Muscle of arm (tissue), 1 donor: ENCODE measurements at regions not wholly inside any gene's neighbourhood (a gene's known extent, or its start where the extent isn't known, plus 50 kb on each side); places are given as distances from the start of the nearest gene placed in this dataset.
"Not testable (repeated sequence)": the region's sequence is repeated elsewhere in the genome, so short reads cannot be mapped to it uniquely, and the experiment has no call there.

ENCODE experiments used
- DNase-seq: peaks from one replicate; pipeline ENCODE4 v3.0.0-alpha.2; 2013

GRCh38 chr5:124550731-124551130, 195.7 kb downstream of the ZNF608 start:
- DNase-seq, result no peak

GRCh38 chr5:124549891-124550436, 196.5 kb downstream of the ZNF608 start:
- no peak for DNase-seq

DNA sequence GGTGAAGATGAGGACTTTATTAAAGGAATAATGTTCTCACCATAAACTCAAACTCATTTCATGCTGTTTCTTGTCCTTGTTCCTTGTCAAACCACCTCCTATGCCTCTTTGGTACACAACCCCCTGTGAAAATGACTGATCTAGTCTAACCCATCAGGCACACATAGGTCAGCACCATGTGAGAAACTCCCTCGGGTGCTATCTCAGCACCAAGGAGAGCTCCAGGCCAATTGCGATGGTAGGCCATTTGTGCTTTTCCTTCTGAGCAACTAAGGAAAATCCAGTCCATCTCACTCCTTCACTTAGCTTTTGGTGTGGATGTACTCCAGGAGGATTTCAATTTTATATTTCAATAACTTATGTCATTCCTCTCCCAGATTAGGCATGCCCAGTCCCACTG, 199.8 kb downstream of the ZNF608 start:
- DNase-seq, result no peak

DNA sequence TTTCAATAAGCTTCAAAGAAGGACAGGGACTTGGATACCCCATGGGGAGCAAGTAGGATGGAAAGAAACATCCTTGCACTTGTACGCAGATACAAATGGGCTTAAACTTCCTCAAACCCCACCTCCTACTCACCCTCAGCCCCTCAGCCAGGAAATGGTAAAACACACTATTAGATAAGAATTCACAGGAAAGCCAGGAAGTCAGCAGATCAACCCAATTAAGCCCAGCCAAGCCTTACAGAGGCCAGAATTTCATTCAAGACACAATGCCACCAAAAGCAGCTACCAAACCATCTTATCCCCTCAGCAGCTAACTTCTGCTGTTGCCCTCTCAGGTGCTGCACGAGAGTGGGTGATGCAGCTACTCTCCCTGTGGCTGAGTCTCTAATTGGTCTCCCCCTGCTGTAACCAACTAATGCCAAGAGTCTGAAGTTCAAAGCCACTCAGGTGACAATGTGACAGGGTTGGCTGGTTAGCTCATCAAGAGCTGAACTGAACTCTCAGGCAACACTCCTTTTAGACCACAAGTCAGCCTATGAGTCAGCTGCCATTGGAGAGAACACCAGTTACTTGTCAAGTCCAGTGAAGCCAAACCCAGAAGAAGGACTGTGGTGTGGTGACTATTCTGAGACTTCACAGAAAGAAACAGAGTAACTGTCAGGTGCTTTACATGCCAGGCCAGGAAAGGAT, 201.9 kb downstream of the ZNF608 start:
- DNase-seq, result no peak

- no peak for DNase-seq
These were observed 207.5 kb downstream of the ZNF608 start for GRCh38 chr5:124538931-124539330.

DNA sequence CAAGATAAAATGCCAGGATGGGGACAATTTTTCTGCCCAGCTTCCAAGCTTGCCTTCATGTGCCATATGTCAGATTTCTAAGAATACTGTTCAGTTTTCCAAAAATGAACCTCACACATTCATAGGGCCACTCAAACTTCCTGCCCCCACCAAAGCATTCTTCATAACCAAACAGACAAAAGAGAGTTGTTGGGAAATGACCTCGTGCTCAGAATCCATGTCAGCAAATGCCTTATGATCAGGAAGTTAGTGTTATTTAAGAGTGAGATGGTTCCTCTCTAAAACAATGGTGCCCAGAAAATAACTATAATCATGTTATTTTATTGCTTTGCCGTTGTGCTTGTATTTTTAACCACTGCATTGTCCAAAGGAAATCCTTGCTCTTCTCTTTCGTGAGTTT, 208.2 kb downstream of the ZNF608 start:
- no peak for DNase-seq

GRCh38 chr5:124537522-124537921, 208.9 kb downstream of the ZNF608 start:
- no peak for DNase-seq

- no peak for DNase-seq
These were observed 209.3 kb downstream of the ZNF608 start for GRCh38 chr5:124537107-124537506.

GRCh38 chr5:124536333-124536732, 210.1 kb downstream of the ZNF608 start:
- DNase-seq, result no peak

- DNase-seq, result no peak
These were observed 215.5 kb downstream of the ZNF608 start for GRCh38 chr5:124530916-124531315.

- no peak for DNase-seq
These were observed 217.6 kb downstream of the ZNF608 start for GRCh38 chr5:124528838-124529237.

DNA sequence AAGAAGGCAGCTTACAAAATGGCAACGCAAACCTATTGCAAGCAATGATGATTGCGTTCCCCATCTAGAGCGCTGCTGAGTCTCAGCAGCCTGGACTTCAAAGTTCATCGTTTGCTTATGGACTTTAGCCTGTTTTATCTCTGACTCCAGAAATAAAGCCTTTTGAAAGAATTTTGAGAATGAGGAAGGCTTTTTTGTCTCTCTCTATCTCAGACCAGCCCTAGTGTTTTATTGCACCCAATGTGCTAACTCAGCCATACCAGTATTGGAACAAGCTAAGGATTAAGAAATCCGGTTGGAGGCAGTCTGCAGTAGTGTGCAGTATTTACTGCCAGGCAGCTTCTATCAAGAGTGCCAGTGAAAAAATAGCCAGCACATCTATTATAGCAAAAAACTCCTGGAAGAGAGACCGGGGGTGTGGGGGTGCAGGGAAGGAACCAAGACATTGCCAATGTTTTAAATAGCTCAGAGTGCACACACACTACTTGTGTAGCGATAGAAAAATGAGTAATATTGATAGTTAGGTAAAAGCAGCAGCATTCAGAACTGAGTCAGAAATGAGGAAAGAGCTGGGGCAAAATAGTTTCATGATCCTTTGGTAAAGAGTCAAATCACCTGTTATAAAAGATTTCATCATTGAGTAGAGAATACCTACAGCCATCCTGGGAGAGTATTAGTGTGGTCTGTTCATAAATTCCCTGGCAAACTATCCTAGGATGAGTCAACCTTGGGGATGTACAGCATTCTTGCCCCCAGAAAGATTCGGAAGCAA, 219.0 kb downstream of the ZNF608 start:
- no peak for DNase-seq

GRCh38 chr5:124526079-124526478, 220.4 kb downstream of the ZNF608 start:
- not testable (repeated sequence) for DNase-seq

DNA sequence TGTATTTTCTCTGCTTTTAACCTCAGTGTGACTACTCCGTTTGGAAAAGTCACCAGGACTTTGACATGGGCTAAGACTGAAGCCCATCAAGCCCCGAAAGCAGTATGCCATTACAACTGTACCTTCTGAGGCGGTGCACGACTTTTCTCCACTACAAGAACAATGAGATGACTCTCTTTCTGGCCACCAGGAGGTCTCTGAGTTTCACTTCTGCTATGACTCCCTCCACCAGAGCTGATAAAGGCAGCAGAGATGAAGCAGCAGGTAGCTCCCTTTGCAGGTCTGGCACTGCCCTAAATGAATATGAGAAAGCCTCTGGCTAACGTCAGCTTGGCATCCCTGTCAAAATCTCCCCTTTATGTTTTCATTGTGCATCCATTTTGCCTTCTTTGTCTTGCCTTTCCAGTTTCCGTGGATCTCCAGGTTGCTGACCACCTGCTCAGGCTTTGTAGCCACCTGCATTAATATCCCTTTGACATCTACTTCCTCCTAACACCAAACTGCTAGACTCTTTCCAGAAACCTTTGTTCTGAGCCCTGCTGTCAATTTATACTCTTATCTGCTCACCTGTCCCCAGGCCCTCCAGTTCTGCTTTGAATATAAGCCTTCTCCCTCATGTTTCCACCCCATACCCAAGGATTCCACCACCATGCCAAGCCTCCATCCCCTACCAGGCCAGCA, 221.7 kb downstream of the ZNF608 start:
- DNase-seq, result no peak

DNA sequence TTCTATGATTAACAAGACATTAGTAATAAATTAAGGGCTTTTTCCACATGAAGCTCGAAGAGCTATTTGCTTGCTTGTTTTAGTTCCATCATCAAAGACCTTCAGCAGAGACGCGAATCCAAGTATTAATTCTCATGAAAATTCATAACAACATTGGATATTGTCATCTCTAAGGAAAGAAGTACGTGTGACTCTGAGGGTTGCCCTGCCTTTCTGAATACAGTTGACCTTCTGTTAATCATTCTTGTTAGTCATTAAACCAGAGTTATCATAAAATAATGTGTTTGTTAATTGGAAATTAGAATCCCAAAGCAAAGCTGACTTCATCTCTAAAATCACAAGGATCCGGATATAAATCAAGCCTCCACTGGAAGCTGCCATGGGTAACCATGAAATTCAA, 222.5 kb downstream of the ZNF608 start:
- no peak for DNase-seq

DNA sequence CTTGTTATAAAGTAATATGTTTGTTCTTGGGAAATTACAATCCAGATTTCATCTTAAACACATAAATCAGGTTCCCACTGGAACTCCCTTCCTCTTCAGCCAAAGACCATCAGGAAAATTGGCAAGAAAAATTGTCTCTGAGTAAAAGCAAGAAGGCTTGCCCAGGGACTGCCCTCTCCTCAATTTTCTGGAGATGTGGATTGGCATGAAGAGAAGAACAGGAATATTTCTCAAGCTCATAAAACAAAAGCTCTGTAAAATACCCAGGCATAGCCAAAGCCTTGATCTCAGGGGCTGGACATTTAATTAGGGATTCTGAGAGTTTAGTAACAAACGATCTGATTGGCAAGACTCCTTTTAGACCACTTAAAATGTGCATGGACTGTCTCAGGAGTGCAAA, 223.4 kb downstream of the ZNF608 start:
- DNase-seq, result no peak

DNA sequence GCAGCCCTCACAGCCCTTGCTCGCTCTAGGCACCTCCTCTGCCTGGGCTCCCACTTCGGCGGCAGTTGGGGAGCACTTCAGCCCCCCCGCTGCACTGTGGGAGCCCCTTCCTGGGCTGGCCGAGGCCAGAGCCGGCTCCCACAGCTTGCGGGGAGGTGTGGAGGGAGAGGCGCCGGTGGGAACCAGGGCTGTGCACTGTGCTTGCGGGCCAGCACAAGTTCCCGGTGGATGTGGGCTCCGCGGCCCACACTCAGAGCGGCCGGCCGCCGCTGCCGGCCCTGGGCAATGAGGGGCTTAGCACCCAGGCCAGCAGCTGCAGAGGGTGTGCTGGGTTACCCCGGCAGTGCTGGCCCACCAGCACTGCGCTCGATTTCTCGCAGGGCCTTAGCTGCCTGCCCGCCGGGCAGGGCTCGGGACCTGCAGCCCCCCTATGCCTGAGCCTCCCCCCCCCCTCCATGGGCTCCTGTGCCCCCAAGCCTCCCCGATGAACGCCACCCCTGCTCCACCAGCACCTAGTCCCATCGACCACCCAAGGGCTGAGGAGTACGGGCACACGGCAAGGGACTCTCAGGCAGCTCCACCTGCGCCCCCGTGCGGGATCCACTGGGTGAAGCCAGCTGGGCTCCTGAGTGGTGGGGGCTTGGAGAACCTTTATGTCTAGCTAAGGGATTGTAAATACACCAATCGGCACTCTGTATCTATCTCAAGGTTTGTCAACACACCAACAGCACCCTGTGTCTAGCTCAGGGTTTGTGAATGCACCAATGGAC, 224.8 kb downstream of the ZNF608 start:
- DNase-seq, result no peak

GRCh38 chr5:124519396-124519795, 227.0 kb downstream of the ZNF608 start:
- DNase-seq, result no peak

GRCh38 chr5:124516567-124516966, 229.9 kb downstream of the ZNF608 start:
- no peak for DNase-seq

GRCh38 chr5:124515497-124516245, 230.8 kb downstream of the ZNF608 start:
- DNase-seq, result peak; percentile 64

DNA sequence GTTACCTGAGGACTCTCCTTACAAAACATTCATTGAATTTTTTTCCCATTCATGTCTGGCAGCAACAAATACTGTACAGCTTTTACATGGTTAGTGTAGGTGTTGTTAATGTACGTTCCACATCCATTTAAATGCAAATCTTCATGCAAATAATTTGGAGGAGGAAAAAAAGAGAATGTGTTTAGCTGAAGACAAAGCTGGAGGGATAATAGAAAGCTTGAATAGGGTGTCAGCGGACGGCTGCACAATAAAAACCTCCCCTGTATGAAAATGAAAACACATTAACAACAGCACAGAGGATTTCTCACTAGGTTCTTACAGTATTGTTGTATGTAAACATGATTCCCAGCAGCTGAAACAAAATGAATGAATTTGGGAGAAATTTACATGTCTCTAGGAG, 231.5 kb downstream of the ZNF608 start:
- DNase-seq, result no peak
